LNCaP clone FGC (cell line): ENCODE measurements at regions not wholly inside any gene's neighbourhood (a gene's known extent, or its start where the extent isn't known, plus 50 kb on each side); places are given as distances from the start of the nearest gene placed in this dataset.
"Not testable (repeated sequence)": the region's sequence is repeated elsewhere in the genome, so short reads cannot be mapped to it uniquely, and the experiment has no call there.

Source experiments
- DNase-seq: peaks from one replicate; pipeline ENCODE4 v3.0.0-alpha.2; 2011; ENCODE audit warnings: low read depth
- H3K4me3 ChIP-seq: 2 replicates; pipeline ENCODE4 v1.5.1; 2011; ENCODE audit warnings: mild to moderate bottlenecking, low read depth, low read length, control low read depth

DNA sequence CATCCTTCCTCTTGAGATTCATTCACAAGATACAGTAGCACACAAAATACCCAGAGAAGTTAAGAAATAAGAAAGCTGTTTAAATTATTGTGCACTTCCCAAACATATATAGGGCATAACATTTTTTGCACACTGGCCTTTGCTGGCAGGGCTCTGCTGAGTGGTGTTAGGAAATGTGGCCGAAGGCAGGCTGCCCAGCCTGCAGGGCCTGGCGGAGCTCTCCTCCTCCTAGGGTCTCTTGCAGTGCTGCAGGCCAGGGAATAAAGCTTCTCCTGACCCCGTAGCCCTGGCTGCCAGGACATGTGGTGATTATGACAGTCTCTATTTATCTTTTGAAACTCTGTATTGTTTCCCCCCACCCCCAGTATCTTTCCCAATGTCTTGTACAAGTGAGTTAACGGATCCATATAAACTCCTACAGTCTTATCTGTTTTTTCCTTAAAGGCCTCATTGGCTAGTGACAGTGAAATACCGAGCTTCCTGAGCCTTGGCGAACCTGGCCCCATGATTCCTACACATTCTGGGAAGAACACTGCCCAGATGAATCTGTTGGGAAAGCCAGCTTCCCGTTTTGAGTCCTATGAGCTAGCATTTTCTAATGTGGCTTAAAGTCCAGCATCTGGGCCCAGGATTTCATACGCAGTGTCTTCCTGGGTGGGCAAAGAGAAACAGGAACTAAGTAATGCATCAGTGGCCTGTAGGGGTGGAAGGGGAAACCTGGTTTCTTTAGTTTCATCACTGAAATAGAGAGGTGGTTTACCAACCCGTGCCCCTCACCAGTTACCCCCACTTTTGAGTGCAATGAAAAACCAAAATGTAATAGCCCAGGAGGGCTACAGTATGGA lies 310.3 kb downstream of the BCL2L11 start:
- H3K4me3 ChIP-seq, DNase-seq: not testable (repeated sequence)

DNA sequence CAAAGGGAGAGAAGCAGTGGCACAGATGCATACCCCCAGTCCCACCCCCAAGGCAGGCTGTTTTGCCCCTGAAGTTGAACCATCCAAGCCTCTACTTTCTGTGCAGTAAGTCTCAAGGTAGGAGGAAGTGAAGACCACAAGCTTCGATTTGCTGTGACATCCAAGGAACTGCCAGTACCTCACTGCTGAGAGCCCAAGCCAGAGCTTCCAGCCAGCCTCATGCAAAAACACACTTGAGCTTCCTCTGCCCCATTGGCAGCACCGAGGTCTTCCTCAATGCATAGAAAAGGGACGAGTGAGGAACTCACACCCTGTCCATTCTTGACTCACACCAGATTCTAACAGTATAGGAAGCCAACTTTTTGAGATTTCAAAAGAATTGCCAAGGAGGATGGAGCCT lies 311.7 kb downstream of the BCL2L11 start:
- DNase-seq, H3K4me3 ChIP-seq: not testable (repeated sequence)

DNA sequence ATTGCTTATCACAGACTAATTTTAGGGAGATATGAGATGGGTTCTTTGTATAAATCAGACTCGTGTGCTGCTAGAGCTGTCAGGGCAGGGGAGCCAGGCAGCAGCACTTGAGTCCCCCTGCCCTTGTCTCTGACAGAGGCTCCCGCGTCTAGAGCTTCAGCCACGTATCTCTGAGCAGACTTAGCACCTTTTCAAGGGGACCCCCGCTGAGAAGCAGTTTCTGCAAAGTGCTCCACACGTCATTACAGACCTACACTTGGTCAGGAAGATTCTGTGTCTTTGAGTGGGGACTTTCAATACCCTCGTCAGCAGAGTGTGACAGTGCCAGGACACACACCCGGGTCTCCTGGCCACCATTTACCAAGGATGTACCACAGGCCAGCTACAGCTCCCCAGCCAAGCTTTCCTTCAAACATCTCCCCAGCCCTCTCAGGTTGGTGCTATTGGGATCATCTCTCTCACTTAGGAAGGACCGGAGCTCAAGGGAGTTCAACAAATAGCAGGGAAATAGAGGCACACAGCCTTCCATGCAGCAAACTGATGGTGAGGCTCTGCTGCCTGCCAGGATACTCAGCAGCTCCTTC lies 312.3 kb downstream of the BCL2L11 start:
- not testable (repeated sequence) for DNase-seq

DNA sequence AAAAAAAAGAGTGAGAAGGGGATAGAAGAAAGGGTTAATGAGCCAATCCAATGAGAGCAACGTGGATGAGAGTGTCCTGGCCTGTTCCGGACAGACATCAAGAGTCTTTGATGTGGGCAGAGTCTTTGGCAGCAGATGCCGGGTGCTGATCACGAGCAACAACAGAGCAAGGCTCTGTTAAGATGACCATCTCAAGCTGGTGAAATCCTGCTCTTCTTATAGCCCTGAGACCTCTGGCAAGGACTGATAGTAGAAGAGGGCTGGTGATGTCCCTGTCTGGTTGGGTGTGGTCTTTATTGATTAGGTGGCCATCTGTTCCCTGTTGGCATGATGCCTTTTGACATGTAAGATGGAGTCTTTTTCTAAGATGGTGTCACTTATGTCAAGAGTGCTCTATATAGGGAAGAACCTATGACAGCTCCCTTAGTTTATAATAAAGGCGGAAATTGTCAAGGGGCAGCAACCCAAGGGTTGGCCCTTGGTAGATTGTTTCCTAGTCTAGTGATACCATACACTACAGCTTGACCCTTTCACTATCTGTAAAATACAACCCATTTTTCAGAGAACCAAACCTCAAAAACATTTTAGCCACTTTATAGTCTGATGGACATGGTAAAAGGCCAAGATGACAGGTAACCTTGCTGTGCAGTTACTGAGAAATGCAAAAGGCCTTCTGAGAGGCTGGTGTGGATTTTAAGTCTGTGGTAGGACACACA lies 313.3 kb downstream of the BCL2L11 start:
- DNase-seq, result not testable (repeated sequence)

More for the DNA sequence above, 312.3 kb downstream of the BCL2L11 start:
- H3K4me3 ChIP-seq, result not testable (repeated sequence)

DNA sequence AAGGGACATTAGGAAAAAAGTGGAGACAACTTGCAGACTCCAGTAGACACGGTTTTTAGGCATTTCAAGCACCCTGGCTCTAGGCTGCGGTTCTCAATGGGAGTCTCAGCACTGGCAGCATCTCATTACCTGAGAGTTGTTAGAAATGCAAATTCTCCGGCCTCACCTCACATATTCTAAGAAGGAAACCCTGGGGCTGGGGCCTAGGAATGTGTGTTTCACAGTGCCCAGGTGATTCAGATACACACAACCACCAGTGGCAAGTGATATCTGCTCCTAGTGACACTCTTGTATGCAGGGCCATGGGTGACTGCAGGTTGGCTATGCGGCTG lies 313.9 kb downstream of the BCL2L11 start:
- not testable (repeated sequence) for H3K4me3 ChIP-seq

More for the DNA sequence above, 313.3 kb downstream of the BCL2L11 start:
- H3K4me3 ChIP-seq, result not testable (repeated sequence)

DNA sequence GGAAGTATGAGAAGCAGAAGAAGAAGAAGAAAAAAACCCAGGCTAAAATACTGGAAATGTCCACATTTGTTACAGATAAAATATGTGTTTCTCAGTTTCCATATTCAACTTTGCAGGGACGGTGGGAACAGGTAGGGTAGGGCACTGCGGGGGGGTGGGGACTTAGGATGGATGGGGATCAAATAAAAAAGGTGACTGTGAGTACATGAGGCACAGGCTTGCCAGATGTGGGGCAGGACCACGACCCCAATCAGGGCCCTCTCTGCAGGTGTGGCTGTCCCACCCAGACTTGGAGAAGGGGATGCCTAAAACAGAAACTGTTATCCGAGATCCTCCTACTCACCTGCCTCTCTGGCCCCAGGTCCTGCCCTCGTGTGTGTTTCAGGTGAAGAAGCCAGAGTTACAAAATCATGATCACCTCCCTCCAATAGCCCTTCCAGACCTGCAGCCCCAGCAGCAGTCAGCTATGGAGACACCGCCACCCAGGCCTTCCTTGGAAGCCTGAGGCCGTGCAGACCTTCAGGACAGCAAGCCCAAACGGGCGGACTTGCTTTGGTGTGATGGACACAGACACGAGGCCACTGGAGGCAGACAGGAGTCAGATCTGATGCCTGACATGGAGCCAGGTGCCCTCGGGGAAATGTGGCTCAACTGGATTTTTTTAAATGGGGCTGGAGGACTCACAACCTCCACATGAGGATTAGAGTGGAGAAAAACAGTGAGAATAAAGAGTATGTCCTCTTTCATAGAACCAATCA lies 315.0 kb downstream of the BCL2L11 start:
- DNase-seq, H3K4me3 ChIP-seq: not testable (repeated sequence)

More for the DNA sequence above, 313.9 kb downstream of the BCL2L11 start:
- not testable (repeated sequence) for DNase-seq

DNA sequence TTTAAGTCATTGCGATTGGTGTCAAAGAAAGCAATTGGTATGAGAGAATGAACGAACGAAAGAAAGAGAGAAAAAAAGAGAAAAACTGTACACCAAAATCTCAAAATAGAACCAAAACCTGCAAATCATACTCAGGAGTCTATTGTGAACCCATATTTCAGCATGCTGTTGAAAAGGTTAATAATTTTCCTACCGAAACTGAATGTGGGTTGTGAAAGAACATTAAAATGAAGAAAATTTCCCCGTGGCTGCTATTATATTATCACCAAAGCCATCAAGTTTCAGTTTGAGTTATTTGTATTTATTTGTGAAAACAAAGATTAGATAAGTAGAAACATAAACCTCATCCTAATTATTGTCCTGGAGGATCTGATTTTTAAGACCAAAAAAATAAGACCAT lies 315.7 kb downstream of the BCL2L11 start:
- DNase-seq, H3K4me3 ChIP-seq: not testable (repeated sequence)

DNA sequence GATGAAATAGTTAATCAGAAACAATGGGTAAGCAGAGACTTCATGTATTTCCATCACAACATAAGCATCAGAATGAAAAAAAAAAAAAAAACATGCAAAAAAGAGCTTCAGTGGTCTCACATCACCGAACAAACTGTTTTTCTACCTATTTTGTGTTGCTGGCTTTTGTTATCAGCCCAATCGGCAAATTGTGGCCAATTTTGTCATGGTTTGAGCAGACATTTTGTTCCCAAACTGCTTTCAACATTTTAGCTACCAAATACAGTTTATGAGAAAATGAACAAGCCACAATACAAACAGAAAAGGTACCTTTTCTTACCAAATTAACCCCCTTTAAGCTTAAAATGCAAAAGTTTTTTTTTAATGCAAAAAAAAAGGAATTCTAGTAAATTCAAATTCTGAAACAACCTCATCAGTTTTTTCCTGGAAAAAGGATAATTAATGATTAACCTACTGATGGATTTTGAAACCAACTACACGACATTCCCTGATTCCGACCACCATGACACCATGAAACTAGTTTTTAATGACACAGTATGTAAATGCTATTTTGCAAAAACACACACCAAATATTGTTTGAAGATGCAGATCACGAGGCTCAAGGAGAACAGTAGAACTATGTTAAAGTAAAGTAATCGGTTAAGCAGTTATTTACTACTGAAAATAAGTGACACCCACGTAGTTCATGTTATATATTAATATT lies 316.7 kb downstream of the BCL2L11 start:
- DNase-seq, H3K4me3 ChIP-seq: not testable (repeated sequence)

DNA sequence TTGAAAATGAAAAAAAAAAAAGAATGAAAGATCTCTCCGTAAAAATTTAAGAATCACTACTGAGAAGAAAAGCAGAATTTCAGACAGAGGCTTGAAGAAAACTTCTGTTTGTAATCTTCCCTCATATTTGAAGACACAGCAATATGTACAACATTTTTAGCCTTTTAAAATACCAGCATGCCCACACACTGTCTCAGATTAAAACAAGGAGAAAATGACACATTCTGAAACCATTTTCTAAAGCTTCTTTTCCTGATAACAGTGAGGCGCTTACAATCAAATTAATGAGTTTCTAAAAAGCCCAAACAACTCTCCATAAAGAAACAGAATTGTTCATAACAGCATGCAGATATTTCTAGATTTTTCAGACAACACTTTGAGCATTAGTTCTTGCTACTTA lies 317.4 kb downstream of the BCL2L11 start:
- DNase-seq, H3K4me3 ChIP-seq: not testable (repeated sequence)

DNA sequence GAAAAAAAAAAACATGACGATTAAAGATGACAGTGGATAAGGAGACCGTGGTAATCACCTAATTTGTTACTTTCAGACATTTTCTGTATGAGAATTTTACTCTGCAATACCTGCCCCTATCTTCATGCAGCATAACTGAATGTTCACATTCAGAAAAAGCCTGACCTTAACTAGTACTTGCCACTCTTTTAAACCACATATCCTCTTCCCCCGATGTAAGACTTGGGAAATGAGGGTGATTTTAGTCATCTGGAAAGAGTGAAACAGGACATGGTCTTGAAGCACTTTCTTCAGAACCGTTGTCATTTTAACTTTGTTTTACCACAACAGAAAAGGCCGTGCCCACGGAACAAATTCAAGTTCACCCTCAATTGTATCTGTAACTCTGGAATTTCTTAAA lies 318.5 kb downstream of the BCL2L11 start:
- not testable (repeated sequence) for H3K4me3 ChIP-seq, DNase-seq

DNA sequence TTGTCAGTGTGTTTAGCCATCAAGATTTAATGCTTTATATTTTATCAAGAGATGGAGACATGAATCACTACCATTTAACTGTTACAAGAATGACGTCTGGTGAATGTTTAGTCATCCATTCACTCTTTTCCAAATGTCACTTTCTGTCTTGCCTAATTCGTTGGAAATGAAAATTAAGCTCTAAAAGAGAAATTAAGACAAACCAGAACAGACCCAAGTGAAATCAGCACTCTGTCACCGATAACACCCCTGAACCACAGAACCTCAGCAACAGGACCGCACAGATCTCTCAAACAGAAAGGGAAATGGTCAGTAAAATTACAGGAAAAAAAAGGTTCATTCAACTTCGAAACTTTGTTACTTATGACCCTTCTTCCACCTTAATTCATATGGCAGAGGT lies 320.9 kb downstream of the BCL2L11 start:
- not testable (repeated sequence) for H3K4me3 ChIP-seq, DNase-seq

DNA sequence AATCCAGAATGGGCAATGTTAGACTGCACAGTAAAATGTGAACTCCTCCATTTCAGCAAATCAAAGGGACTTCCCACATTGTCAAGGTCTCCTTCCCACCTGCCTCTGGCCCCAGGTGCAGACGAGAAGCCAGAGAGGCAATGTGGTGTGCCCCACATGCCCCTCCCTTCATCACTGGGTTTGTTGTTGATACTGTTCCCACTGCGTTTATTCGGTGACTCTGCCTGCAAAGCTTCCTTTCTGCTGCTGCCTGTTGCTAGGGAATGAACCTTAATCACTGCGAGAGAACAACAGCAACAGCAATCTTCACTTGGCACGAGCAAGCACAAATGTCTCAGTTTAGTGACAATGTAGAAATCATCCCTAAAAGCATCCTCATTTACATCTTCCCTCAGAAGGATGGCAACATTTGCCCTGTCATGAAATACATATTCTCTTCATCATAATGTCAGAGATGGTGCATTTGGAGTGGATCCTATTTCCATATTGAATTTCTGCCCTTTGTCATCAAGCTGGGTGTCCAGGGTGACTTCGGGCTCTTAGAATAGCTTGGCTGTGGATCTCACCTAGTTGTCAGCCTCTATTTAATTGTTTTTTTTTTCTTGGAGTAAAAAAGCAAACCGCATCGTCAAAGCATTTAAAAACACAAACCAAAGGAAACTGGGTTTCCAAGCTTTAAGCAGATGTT lies 322.2 kb downstream of the BCL2L11 start:
- not testable (repeated sequence) for DNase-seq, H3K4me3 ChIP-seq

DNA sequence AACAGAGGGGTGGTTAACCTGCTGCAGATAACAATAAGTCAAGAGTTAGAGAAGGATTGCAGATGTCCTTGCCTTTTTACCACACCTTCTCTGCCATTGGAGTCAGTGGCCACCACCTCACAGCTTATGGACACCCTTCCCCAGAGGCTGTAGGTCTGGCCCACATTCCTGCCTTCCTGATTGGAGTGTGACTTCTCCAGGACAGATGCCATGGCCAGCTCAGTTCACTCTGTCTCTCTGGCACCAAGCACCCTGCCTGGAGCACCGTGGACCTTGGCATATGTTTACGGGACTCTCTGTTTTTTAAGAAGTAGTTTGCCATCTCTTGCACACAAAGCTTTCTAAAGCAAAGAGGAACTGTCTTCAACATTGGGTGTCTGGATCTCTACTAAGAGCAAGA lies 323.8 kb downstream of the BCL2L11 start:
- DNase-seq, H3K4me3 ChIP-seq: not testable (repeated sequence)

DNA sequence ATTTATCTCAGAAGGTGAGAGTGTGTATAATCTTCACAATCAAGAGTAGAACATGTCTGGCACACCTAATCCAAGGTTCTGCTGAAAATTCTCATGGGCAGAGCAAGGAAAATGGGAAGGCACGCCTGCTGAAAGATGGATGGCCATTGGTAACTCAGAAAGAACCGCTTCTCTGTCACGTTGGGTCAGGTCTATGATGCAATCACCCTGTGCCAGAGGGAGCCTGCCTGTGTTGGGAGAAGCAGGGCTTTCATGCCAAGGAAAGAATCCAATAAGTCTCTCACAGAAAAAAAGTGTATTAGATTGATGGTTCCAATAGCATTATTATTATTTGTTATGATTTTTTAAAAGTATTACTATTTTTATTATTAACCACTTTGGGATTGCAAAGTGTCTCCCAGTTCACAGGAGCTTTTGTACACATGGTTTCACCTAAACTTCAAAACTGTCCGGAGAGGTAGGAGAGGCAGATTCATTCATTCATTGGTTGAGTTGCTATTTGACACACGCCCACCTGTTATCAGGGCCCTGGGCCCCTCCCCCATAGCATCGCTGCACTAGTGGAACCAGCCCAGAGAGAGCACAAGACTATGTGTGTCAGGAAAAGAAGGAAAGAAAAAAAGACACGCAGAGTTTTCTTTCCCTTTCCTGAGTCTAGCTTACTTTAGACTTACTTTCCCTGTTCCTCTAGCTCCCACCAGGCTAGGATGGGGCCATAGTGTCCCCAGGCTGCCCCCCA lies 324.6 kb downstream of the BCL2L11 start:
- H3K4me3 ChIP-seq, DNase-seq: not testable (repeated sequence)

DNA sequence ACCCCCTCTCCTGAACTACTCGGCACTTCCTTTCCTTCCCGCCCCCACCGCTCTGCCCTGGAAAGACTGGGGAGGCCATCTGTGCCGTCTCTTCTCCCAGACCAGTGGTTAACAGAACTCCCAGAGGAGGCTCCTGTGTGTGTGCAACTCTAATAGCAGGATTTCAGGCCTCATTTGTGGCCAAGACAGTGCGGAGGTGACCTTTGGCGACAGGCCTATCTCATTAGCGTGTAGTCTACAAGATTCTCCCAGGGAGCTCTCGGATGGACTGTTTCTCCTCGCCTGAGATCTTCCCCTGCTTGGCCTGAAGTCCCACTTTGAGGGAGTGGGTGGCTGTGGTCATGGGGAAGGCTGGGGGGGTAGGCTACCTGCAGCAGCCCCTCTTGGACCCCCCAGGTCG lies 325.2 kb downstream of the BCL2L11 start:
- not testable (repeated sequence) for DNase-seq, H3K4me3 ChIP-seq

DNA sequence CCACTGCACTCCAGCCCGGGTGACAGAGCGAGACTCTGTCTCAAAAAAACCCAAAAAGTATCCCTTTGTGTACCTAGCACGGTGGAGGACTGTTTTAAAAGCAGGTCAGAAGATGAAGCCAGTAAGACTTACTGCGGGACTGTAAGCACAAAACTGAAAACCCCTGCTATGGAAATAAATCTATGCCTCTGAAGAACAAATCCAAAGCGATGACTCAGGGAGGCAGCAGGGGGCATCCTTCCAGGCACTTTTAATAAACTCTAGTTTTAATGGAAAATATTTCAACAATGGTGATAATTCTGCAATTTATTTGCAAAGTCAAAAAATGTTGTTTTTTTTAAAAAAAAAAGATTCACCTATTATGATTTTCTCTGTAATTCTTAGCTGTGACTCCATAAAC lies 326.8 kb downstream of the BCL2L11 start:
- not testable (repeated sequence) for DNase-seq, H3K4me3 ChIP-seq

DNA sequence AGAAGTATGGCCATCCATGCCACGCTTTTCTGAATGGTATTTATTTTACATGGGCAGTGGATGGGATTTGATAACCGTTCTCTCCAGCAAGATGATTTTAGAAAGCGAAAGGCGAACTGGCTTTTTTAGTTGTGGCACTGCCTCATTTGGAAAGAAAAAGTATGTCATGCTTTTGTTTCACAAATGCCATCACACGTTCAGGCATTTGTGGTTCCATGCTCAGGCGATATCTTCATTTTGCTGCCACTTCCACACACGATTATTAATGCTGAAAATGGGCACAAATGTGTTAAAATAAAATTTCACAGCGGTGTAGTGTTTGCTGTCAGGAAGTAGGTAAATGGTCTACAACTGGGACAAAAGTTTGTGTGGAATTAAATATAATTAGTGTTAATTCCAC lies 328.1 kb downstream of the BCL2L11 start:
- not testable (repeated sequence) for DNase-seq, H3K4me3 ChIP-seq
